ENCODE measurements at regions not wholly inside any gene's neighbourhood (a gene's known extent, or its start where the extent isn't known, plus 50 kb on each side); places are given as distances from the start of the nearest gene placed in this dataset.

DNA sequence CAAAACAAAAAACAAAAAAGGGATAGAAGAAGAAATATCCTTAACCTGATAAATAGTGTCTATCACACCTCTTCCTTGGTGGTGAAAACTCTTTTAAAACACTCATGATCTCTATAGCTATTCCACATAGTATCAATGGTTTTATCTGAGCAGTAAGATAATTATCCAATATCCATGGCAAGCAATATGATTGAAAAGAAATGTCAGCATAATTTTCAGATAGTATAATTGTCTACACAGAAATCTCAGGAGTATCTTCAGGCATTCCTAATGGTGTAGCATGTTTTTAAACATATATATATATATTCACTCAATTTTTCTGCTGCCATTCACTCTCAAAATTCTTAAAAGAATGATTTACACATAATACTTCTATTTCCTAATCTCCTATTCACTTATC is 938.0 kb upstream of the SLC35B3 start:
- TF ChIP-seq, protein P1, sequence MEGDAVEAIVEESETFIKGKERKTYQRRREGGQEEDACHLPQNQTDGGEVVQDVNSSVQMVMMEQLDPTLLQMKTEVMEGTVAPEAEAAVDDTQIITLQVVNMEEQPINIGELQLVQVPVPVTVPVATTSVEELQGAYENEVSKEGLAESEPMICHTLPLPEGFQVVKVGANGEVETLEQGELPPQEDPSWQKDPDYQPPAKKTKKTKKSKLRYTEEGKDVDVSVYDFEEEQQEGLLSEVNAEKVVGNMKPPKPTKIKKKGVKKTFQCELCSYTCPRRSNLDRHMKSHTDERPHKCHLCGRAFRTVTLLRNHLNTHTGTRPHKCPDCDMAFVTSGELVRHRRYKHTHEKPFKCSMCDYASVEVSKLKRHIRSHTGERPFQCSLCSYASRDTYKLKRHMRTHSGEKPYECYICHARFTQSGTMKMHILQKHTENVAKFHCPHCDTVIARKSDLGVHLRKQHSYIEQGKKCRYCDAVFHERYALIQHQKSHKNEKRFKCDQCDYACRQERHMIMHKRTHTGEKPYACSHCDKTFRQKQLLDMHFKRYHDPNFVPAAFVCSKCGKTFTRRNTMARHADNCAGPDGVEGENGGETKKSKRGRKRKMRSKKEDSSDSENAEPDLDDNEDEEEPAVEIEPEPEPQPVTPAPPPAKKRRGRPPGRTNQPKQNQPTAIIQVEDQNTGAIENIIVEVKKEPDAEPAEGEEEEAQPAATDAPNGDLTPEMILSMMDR (IDR thresholded peaks at IDR 0.05; ENCODE audit: low read depth, low read length, missing input control) = no peak
- TF ChIP-seq, protein P2, sequence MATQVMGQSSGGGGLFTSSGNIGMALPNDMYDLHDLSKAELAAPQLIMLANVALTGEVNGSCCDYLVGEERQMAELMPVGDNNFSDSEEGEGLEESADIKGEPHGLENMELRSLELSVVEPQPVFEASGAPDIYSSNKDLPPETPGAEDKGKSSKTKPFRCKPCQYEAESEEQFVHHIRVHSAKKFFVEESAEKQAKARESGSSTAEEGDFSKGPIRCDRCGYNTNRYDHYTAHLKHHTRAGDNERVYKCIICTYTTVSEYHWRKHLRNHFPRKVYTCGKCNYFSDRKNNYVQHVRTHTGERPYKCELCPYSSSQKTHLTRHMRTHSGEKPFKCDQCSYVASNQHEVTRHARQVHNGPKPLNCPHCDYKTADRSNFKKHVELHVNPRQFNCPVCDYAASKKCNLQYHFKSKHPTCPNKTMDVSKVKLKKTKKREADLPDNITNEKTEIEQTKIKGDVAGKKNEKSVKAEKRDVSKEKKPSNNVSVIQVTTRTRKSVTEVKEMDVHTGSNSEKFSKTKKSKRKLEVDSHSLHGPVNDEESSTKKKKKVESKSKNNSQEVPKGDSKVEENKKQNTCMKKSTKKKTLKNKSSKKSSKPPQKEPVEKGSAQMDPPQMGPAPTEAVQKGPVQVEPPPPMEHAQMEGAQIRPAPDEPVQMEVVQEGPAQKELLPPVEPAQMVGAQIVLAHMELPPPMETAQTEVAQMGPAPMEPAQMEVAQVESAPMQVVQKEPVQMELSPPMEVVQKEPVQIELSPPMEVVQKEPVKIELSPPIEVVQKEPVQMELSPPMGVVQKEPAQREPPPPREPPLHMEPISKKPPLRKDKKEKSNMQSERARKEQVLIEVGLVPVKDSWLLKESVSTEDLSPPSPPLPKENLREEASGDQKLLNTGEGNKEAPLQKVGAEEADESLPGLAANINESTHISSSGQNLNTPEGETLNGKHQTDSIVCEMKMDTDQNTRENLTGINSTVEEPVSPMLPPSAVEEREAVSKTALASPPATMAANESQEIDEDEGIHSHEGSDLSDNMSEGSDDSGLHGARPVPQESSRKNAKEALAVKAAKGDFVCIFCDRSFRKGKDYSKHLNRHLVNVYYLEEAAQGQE (IDR thresholded peaks at IDR 0.05) = no peak
- TF ChIP-seq TAF1 (conservative IDR thresholded peaks at IDR 0.05) = no peak
- no peak for TF ChIP-seq RAD21 (IDR thresholded peaks at IDR 0.05)
- TF ChIP-seq EGR1 (IDR thresholded peaks at IDR 0.05; ENCODE audit: low read depth in 2 of 2) = no peak
- TF ChIP-seq, protein P3, sequence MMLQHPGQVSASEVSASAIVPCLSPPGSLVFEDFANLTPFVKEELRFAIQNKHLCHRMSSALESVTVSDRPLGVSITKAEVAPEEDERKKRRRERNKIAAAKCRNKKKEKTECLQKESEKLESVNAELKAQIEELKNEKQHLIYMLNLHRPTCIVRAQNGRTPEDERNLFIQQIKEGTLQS (IDR thresholded peaks at IDR 0.05) = no peak
- TF ChIP-seq JUND (IDR thresholded peaks at IDR 0.05) = no peak
- TF ChIP-seq, protein P4, sequence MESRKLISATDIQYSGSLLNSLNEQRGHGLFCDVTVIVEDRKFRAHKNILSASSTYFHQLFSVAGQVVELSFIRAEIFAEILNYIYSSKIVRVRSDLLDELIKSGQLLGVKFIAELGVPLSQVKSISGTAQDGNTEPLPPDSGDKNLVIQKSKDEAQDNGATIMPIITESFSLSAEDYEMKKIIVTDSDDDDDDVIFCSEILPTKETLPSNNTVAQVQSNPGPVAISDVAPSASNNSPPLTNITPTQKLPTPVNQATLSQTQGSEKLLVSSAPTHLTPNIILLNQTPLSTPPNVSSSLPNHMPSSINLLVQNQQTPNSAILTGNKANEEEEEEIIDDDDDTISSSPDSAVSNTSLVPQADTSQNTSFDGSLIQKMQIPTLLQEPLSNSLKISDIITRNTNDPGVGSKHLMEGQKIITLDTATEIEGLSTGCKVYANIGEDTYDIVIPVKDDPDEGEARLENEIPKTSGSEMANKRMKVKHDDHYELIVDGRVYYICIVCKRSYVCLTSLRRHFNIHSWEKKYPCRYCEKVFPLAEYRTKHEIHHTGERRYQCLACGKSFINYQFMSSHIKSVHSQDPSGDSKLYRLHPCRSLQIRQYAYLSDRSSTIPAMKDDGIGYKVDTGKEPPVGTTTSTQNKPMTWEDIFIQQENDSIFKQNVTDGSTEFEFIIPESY (IDR thresholded peaks at IDR 0.05) = no peak
- no peak for TF ChIP-seq YY1 (IDR thresholded peaks at IDR 0.05)
- no peak for TF ChIP-seq GABPA (IDR thresholded peaks at IDR 0.05 in 1 of 2, conservative IDR thresholded peaks at IDR 0.05 in 1 of 2)
- TF ChIP-seq, protein P5, sequence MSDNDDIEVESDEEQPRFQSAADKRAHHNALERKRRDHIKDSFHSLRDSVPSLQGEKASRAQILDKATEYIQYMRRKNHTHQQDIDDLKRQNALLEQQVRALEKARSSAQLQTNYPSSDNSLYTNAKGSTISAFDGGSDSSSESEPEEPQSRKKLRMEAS (IDR thresholded peaks at IDR 0.05) = no peak
- no peak for TF ChIP-seq RXRA (IDR thresholded peaks at IDR 0.05)
- TF ChIP-seq SP1 (IDR thresholded peaks at IDR 0.05) = no peak

Measured in liver (tissue), 3 donors.